ENCODE measurements at regions not wholly inside any gene's neighbourhood (a gene's known extent, or its start where the extent isn't known, plus 50 kb on each side); places are given as distances from the start of the nearest gene placed in this dataset.
"Not testable (repeated sequence)": the region's sequence is repeated elsewhere in the genome, so short reads cannot be mapped to it uniquely, and the experiment has no call there.

DNA sequence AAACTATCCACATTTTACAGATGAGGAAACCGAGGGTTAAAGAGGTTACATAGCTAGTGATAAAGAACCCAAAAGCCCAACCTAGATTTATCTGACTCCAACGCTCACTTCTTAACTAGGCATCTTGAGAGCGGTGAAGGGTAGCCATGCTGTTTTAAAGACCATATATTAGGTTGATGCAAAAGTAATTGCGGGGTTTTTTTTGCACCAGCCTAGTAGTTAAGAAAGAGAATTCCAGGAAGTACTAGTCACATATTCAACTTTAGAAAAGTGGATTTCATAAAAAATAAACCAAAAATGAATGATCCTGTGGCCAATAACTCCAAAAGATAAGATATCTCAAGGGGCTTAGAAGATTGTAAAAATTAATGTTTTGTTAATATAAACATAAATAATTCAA lies 162.1 kb downstream of the GLUL start:
- DNase-seq (ENCODE audit: low spot score): no peak

DNA sequence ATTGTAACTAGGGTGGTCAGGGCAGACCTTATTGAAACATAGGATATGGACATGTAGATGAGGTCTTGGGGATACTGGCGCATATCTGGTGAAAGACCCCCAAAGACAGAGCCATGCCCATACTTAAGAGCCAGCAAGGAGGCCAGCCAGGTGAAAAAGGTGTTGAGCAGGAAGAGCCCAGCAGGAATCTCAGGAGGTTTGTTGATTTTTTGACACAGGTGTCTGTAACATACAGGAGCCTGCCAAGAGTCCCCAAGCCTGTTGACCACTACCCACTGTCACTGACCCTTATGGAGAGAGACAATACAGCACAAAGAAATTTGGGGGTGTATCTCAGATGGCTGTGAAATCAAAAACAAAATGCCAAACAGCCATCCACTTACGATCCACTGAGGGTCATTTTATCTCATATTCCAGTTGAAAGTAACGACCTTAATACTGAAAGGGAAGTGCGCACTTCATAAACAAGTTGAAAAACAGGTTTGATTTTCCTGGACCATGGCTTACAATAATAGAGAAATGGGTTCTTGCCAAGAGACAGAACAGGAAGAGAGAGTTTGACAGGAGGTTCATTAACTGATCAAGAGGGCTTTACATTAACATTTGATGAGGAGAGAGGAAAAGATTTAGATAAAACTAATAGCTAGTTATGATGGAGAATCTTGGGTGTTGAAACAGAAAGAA lies 163.6 kb downstream of the GLUL start:
- no peak for DNase-seq (ENCODE audit: low spot score)

DNA sequence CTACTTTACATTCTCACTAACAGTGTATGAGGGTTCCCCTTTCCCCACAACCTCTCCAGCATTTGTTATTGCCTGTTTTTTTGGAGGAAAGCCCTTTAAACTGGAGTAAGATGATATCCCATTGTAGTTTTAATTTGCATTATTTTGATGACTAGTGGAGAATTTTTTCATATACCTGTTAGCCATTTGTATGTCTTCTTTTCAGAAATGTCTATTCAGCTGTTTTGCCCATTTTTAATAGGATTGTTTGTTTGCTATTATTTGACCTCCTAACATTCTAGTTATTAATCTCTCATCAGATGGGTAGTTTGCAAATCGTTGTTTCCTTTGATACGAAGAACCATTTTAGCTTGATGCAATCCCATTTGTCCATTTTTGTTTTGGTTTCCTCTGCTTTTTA lies 165.0 kb downstream of the GLUL start:
- no peak for DNase-seq (ENCODE audit: low spot score)

DNA sequence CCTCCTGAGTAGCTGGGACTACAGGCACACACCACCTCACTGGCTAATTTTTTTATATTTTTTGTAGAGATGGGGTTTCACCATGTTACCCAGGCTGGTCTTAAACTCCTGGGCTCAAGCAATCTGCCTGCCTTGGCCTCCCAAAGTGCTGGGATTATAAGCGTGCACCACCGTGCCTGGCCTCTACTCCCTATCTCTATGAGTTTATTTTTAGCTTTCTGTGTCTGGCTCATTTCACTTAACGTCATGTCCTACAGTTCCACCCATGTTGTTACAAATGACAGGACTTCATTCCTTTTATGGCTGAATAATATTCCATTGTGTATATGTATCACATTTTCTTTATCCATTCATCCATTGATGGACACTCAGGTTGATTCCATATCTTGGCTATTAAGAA lies 164.2 kb upstream of the ZNF648 start:
- not testable (repeated sequence) for DNase-seq (ENCODE audit: low spot score)

DNA sequence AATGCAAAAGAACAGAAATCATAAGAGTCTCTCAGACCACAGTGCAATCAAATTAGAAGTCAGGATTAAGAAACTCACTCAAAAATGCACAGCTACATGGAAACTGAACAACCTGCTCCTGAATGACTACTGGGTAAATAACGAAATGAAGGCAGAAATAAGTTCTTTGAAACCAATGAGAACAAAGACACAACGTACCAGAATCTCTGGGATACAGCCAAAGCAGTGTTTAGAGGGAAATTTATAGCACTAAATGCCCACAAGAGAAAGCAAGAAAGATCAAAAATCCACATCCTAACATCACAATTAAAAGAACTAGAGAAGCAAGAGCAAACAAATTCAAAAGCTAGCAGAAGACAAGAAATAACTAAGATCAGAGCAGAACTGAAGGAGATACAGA lies 160.5 kb upstream of the ZNF648 start:
- DNase-seq (ENCODE audit: low spot score): not testable (repeated sequence)

- not testable (repeated sequence) for DNase-seq (ENCODE audit: low spot score)
Observed at GRCh38 chr1:182221367-182221766, 159.9 kb upstream of the ZNF648 start.

GRCh38 chr1:182217967-182218366 lies 156.5 kb upstream of the ZNF648 start:
- DNase-seq (ENCODE audit: low spot score): no peak

GRCh38 chr1:182217071-182217470 lies 155.6 kb upstream of the ZNF648 start:
- DNase-seq (ENCODE audit: low spot score): no peak

DNA sequence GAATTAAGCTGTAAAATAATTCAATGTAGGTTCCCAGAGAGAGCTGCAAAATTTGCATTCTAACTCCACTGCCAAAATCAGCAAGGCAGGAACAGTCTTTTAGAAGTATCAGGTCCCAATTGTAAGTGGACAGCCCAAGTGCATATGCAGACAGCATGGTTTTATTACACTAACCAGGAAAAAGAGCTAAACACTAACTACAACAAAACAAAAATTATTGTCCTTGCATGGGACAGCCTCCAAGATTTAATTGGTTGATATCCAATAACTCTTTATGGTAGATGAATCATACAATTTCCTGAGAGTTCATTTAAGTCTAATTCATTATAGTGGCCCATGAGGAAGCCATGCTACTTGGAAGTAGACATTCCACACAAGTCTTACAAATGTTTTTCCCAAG lies 154.3 kb upstream of the ZNF648 start:
- no peak for DNase-seq (ENCODE audit: low spot score)

GRCh38 chr1:182213163-182213562 lies 151.7 kb upstream of the ZNF648 start:
- DNase-seq (ENCODE audit: low spot score): no peak

- DNase-seq (ENCODE audit: low spot score): no peak
Observed at GRCh38 chr1:182211386-182211785, 149.9 kb upstream of the ZNF648 start.

- no peak for DNase-seq (ENCODE audit: low spot score)
Observed at GRCh38 chr1:182210417-182210816, 148.9 kb upstream of the ZNF648 start.

GRCh38 chr1:182207300-182207699 lies 145.8 kb upstream of the ZNF648 start:
- no peak for DNase-seq (ENCODE audit: low spot score)

DNA sequence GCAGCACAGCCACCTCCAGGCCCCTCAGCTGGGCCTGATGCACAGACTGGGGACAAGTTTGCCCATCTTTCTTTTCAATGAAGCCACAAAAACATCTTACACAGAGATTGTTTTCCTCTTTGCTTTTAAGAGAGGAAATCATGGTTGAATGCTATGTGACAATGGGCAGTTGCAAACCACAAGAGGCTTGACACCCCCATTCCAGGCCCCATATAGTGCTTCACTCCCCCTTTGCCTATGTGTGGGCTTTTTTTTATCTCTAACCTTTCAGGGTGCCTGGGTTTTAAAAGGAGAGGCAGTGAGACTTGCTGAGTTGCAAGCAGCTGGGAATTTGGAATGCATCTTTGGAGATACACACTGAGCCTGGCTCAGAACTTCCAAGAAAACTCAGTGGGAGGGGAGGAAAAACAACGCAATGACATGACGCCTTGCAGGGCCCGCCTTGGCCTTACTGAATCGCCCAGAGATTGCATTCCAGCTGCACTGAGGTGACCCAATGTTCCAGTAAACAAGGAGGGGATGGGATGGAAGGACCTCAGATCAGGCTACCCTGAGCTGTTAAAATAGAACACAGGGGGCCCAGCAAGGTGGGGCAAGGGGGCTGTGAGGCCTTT lies 145.2 kb upstream of the ZNF648 start:
- peak; percentile 91 for DNase-seq (ENCODE audit: low spot score)

DNA sequence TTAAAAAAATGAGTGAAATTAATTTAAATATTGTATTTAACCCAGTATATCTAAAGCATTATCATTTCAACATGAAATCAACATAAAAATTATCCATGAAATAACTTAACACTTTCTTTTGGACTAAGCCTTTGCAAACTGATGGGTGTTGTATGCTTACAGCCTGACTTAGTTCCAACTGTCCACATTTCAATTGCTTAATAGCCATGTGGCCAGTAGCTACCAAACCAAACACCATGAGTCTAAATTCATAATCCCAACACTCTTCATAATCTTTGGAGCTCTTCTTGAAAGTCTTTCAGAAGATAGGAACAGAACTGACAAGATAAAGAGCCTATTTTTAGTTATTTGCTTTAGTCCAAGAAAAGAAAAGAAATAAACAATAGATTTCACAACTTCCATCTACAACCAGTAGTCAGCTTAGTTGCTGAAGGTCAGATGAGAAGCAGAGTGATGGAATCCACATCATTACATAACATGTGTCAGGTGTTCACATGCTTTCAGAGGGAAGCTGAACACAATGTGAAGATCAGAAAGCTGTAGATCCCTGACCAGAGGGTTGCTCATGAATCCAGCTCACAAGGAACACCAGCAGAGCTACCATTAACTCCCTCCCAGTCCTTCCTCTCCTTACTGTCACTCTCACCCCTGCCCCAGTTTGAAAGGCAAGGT lies 144.0 kb upstream of the ZNF648 start:
- DNase-seq (ENCODE audit: low spot score): no peak

GRCh38 chr1:182203191-182203875 lies 141.8 kb upstream of the ZNF648 start:
- DNase-seq (ENCODE audit: low spot score): no peak

DNA sequence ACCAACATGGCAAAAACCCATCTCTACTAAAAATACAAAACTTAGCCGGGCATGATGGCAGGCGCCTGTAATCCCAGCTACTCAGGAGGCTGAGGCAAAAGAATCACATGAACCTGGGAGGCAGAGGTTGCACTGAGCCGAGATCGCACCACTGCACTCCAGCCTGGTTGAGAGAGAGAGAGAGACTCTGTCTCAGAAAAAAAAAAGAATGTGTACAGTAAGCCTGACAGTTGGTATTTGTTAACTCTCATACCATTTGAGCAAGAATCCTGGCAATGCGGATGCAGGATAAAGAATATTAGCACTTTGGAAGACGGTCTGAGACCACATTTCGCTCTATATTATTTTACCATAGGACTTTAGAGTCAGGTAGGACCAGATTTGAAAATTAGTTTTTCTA lies 140.0 kb upstream of the ZNF648 start:
- DNase-seq (ENCODE audit: low spot score): peak; percentile 38

DNA sequence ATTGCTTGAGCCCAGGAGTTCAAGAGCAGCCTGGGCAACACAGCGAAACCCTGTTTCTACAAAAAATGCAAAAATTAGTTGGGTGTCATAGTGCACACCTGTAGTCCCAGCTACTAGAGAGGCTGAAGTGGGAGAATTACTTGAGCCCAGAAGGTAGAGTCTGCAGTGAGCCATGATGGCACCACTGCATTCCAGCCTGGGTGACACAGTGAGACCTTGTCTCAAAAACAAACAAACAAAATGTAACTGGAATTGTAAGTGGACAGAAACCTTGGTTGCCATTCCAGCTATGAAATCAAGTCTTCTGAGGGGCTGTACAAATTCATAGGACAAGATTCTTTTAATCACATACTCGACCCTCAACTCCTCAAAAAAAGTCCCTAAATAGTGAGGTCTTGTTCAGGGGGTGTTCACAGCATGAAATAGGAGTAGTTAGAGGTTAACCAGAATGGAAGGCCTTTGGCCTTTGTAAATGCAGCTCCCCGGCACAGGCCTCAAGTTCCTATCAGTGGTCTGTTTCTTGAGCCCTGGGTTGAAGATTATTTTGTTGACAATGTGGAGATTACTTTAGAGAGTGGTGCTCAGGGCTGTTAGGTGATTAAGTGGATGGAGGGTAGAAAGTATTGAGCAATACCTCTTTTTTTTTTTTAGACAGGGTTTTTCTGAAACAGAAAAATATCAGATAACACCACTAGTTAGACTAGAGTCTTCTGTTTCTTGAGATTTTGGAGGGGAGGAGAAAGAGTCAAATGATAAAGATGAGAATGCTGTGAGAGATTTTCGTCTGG lies 138.7 kb upstream of the ZNF648 start:
- DNase-seq (ENCODE audit: low spot score): peak; percentile 29

GRCh38 chr1:182198006-182198605 lies 136.6 kb upstream of the ZNF648 start:
- DNase-seq (ENCODE audit: low spot score): no peak

DNA sequence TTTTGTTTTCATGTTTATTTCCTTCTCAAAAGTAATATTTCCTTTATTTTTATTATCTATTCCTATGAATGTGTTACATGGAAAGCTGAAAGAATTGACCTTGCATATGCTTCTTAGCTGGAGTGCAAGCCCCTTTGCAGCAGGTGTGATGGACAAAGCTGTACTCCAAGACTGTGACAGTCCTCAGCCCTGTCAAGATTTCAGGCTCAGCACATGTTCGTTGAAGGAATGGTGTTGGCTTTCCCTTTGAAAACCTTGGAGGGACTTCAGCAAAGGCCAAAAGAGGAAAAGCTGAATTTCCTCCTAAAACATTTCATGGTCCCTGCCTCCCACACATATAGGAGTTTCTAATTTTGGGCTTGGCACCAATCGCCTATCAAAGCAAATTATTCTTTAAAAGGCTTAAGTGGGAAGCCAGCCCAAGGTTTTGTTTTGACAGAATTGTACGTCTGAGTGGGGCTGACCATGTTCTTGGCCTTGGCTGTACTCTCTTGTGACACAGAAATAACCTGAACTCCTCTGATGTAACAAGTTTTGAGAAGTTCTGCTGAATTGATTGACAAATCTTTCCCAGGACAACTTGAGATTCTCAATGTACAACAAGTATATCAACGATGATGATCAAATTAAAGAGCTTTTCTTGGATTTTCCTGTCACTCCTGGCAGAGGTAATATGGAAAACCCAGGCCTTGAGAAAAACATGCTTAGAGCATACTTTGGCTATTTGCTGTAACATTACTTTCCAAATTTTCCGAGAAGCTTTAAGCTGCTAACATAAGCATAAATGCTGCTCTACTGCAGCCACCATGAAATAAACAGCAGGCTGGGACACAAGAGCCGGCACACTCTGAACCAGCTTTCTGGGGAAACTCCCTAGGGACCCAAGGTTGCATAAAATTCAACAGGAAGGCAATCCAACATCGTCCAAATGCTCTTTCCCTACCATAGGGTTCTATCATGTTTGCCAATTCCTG lies 135.7 kb upstream of the ZNF648 start:
- no peak for DNase-seq (ENCODE audit: low spot score)
